Amygdala (tissue), 56 donors: ENCODE measurements at regions not wholly inside any gene's neighbourhood (a gene's known extent, or its start where the extent isn't known, plus 50 kb on each side); places are given as distances from the start of the nearest gene placed in this dataset.
"Not testable (repeated sequence)": the region's sequence is repeated elsewhere in the genome, so short reads cannot be mapped to it uniquely, and the experiment has no call there.

ENCODE experiments used
- DNase-seq, 56 donors: peaks; one replicate each; lab custom pipeline; 2025; lab: John Stamatoyannopoulos, UW

DNA sequence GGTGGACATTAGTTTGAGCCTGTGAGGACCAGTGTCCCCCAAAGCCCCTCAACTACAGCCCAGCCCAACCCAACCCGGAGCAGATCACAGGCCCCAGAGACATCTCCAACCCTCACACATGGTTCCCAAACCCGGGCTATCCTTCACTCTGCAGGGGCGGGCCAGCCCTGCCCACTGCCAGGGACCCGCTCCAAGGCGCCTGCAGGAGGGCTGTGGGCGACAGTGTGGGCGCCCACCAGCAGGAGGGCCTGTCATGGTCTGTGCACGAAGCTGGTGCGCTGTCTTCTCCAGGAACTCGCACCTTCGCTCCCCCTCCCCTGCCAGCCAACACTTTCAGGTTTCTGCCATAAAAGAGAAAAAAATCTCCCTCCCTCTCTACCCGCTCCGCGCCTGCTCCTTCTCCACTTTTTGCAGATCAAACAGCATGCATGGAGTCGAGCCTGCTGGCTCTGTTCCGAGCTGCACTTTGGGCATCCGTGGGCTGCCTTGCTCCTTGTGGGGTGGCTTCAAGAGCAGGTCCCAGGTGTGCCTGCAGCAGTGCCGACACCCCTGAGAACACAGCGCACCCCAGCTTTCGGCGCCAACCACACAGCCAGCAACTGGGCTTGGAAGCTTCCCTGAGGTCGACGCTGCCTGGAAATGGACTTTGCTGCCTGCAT, 133.7 kb upstream of the PPP1R26 start:
- DNase-seq: peak in 9 of 56 donors; percentile 19 to 45 (median 36)

DNA sequence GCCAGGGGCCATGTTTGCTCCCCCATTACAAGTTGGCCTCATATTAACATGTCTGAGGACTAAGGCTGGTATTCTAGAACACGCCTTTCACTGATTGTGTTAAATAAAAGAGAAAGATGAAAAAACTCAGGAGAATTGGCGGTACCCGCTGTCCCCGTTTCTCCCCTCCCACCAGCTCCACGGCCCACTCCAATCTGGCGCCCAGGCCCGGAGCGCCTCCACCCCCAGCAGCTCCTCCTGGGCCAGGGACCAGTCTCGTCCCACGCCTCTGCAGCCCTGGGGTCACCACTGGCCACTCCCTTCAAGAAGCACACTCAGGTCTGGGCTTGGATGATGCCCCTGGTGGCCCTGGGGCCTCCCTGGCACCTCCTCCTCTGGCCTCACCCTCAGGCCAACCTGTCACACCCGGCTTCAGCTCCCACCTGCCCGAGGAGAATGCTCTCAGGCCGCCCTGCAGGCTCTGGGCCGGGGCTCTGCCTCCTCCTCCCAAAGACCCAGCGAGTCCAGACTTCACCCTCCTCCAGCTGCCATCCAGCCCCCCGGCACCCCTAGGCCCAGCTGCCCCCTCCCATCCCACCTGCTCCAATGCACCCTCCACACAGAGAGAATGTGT, 133.0 kb upstream of the PPP1R26 start:
- peak in 1 of 56 donors; percentile 21 for DNase-seq

DNA sequence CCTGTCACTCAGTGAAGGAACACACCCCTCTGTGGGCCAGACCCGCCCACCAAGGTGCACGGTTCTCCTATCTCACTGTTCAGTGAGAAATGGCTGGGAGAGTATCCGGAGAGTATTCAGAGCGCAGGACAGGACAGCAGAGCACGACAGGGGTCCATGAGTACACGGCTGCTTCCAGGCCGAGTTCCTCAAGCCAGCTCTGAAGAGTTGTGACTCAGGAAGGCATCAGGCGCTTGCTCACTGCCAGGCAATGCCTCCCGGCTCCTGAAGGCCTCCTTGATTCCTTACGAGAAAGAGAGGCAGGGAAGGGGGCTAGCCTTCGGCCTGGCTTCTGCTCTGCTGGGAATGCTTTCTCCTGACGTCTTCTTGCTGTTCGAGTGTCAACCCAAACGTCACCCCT, 132.1 kb upstream of the PPP1R26 start:
- DNase-seq: no peak

- DNase-seq: peak in 3 of 56 donors; percentile 20 to 46 (median 21)
Observed at GRCh38 chr9:135348076-135348787, 131.3 kb upstream of the PPP1R26 start.

DNA sequence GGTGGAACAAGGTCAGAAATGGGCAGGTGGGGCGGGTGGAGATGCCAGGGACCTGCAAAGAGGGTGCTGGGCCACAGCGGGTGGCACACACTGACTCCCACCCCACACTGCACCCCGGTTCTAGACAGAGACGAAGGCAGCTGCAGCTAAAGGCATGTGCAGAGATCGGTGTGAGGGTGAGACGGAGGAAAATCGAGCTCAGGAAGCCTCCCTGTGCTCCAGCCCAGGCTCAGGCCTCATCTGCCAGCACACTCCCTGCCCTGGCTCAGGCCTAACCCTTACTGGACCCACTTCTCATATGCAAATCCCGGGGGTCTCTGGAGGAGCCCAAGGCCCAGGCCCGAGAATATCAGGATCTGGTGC, 130.8 kb upstream of the PPP1R26 start:
- no peak for DNase-seq

DNA sequence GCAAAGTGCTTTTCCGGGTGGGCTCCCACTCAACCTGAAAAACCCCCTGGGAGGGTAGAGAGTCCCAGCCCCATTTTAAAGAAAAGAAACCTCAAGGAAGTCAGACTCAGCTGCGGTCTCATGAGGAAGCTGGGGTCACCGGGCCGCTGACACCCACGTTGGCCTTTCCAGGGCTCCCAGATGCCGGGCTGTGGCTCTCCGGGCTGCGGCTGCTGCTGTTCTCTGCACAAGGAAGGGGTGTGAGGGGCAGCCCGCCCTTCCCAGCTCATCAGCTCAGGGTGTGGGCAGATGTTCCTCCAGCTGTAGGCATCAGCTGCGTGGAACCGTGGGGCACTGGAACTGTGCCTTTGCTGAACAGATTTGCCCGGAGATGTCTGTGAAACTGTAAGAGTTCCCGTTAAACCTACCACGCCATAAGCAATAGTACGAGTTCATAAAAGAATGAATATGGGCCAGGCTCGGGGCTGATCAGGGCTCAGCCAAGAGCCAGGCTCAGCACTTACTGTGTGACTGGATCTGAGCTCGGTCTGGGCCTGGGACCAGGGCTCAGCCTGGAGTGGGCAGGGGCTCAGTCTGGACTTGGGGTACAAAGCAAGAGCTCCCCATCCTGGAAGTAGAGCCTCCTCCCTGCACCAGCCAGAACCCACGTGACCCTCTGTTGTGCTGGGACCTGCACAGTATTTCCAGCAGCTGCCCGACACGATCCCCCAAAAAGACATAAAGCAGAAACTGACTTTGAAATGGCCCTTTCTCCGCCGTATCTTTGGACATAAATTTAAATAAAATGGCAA, 130.2 kb upstream of the PPP1R26 start:
- no peak for DNase-seq

- no peak for DNase-seq
Observed at GRCh38 chr9:135350003-135350315, 129.6 kb upstream of the PPP1R26 start.

DNA sequence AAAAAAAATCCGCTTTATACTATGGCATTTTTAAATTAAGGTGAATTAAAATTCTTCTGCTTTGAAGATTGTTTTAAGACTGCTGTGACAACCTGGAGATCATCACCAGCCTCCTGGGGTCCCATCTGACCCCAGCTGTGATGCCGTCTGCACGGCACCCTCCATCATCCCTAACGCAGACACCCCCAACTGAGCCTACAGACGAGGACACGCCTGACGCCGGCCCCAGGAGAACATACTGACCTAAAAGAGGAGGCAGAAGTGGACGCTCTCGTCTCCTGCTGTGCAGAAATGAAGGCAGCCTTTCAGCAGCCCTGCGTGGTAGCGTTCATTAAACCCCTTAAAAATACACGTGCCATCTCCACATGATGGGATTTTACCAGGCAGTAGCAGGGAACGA, 125.6 kb upstream of the PPP1R26 start:
- DNase-seq: no peak

DNA sequence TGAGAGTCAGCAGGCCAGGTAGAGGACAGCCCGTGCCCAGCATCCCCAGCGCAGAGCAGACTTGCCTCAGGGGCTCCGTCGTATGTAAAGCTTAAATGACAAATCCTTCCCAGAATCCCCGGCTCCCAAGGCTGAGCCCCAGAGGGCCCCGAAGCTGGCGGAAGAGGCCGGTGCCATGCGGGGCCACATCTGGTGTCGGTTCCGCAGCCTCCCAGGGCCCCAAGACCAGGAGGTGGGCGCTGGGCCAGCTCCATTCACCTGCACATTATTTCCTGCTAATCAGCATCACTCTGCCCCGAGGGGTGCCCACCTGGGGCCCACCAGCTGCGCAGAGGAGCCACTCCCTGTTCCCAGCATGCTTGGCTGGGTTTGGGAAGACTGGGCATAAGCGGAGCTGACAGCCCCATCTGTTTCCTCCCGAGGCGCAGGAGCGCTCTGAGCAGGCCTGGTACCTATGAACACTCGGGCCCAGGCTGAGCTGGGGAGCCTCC, 124.0 kb upstream of the PPP1R26 start:
- no peak for DNase-seq

GRCh38 chr9:135356021-135356420, 123.6 kb upstream of the PPP1R26 start:
- no peak for DNase-seq

DNA sequence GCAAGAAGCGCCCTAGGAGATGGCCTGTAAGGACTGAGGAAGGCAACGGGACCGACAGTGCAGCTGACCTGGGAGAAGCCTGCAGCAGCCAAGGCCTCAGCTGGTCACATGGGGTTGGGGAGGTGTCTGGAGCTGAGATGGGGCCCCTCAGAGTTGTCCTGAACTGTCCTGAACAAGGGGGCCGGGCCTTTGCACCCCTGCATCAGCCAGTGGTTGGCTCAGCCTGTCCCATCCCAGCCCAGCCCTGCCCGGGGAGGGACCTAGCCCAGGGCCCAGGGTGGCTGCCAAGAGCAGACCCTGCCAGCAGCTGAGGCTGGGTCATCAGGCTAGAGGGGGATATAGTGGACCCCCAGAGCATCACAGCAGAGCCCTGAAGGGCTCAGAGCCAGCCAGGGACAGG, 122.8 kb upstream of the PPP1R26 start:
- no peak for DNase-seq

- DNase-seq: no peak
Observed at GRCh38 chr9:135357863-135358551, 121.6 kb upstream of the PPP1R26 start.

- DNase-seq: no peak
Observed at GRCh38 chr9:135358552-135358940, 121.0 kb upstream of the PPP1R26 start.

DNA sequence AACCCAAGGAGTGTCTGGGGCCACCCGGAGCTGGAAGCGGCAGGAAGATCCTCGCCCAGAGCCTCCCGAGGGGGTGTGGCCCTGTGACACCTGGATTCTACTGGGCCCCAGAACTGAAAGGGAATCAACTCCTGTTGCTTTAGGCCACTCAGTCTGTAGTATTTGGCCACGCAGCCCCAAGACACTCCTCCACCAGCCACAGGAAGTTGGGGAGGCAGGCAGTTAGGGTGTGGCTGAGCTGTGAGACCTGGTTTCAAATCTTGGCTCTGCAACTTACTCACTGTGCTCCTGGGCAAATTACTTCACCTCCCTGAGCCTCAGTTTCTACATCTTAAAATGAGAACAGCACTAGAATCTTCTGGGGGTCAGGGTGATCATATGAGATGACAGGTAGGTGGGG, 119.8 kb upstream of the PPP1R26 start:
- no peak for DNase-seq

GRCh38 chr9:135360617-135361016, 119.0 kb upstream of the PPP1R26 start:
- DNase-seq: no peak

- DNase-seq: not testable (repeated sequence)
Observed at GRCh38 chr9:135361668-135362067, 117.9 kb upstream of the PPP1R26 start.

DNA sequence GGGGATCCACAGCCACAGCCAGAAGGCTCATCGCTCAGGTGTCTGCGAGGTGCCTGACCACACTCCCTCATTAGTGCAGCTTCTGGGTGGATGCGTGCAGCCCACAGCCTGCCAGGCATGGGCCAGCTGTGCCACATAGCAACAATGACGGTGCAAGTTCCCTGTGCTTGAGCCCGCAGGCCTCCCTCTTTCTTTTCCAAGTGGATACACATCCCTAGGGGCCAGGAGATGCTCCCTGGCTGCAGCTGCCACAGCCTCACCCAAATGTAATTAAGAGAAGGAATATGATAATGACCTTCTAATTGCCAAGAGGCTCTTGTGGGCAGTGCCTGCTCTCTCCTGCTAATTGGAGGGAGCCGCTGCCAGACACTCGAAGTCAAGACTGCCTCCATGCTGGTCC, 116.0 kb upstream of the PPP1R26 start:
- DNase-seq: no peak

- DNase-seq: no peak
Observed at GRCh38 chr9:135365013-135365768, 114.4 kb upstream of the PPP1R26 start.

DNA sequence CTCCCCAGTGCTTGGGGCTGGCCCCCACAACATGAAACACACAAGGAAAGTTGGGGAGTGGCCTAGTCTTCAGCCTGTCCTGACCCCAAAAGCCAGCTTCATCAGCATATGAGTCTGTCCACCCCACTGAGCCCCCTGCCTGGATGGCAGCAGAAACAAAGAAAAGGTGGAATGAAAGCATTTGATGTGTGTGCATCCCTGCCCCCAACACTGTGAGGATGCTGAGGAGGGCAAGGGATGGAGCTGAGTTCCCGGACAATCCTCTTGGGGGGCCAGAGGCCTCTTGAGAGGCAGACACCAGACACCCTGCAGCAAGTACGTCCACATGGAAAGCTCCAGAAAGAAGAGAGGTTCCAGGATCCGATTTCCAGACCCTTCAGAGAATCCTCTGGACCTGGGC, 113.5 kb upstream of the PPP1R26 start:
- no peak for DNase-seq
